ENCODE measurements at regions not wholly inside any gene's neighbourhood (a gene's known extent, or its start where the extent isn't known, plus 50 kb on each side); places are given as distances from the start of the nearest gene placed in this dataset.

DNA sequence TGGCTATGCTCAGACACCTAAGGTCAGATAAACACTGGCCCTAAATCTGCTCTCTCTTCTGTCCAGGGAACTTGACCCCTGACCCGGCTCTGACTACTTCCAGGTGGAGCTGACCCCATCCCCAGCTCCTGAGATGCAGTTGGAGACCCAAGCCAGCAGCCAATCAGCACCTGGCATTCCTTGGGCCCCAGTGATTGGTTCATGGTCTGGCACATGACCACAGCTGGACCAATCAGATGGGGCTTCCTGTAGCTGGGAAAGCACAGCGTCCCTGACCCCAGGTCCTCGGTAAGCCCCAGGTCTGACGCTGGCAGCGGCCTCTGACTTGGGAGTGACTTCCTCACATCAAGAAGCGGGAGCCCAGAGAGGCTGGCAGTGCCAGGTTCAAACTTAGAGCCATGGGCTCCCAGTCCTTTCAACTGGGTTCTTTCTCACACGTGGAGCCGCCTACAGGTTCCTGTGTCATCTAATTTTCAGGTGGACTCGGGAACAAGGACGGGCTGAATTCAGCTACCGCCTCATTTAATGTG is 915.4 kb upstream of the TMEM132C start:
- DNase-seq (ENCODE audit: low read depth, low spot score) = no peak
- Histone ChIP-seq H3K79me2 (ENCODE audit: control insufficient read depth, insufficient read depth, low read length) (no peaks in the 10 kb centered on the region), H3K4me1 (ENCODE audit: control insufficient read depth, extremely low read depth, insufficient read depth, low read length) (no peaks in the 10 kb centered on the region), H3K4me2 (ENCODE audit: insufficient read depth, low read length) (no peak overlapping the region), H3K27ac (ENCODE audit: insufficient read depth, low read depth, low read length) (no peak overlapping the region), H4K20me1 (replicated peaks; ENCODE audit: control insufficient read depth, extremely low read depth, insufficient read depth, low read length) (no peaks in the 10 kb centered on the region), H3K9me3 (replicated peaks; ENCODE audit: control insufficient read depth, insufficient read depth, low read length) (no peaks in the 10 kb centered on the region), H3K27me3 (ENCODE audit: control insufficient read depth in 2 of 2, insufficient read depth in 2 of 2, low read length in 2 of 2) (no peaks in the 10 kb centered on the region), H2AFZ (ENCODE audit: low read depth, low read length) (no peak overlapping the region), H3K4me3 (replicated peaks in 1 of 3; ENCODE audit: insufficient read depth in 1 of 3, low read depth in 1 of 3, low read length in 3 of 3) (no peak overlapping the region), H3K9me1 (replicated peaks; ENCODE audit: control insufficient read depth, extremely low read depth, insufficient read depth, low read length) (no peaks in the 10 kb centered on the region), H3K9ac (replicated peaks; ENCODE audit: extremely low read depth, insufficient read depth, low read length) (no peak overlapping the region), H3K36me3 (ENCODE audit: control insufficient read depth in 2 of 2, extremely low read depth in 1 of 2, insufficient read depth in 2 of 2, low read length in 2 of 2) (no peaks in the 10 kb centered on the region)
- FAIRE-seq = no peak
- ChIA-PET POLR2A (no interaction called here), CTCF (no interaction called here)
- intact Hi-C loops (cut with micrococcal nuclease) (no loop called here), dilution Hi-C loops (cut with MboI; ENCODE audit: extremely low pct_ligation_motif_present, low sequenced_read_pairs) (no loop called here)
- TF ChIP-seq JUN (IDR thresholded peaks at IDR 0.05; ENCODE audit: borderline replicate concordance, insufficient read depth, insufficient read length, low read depth) = no peak
- TF ChIP-seq, protein P1, sequence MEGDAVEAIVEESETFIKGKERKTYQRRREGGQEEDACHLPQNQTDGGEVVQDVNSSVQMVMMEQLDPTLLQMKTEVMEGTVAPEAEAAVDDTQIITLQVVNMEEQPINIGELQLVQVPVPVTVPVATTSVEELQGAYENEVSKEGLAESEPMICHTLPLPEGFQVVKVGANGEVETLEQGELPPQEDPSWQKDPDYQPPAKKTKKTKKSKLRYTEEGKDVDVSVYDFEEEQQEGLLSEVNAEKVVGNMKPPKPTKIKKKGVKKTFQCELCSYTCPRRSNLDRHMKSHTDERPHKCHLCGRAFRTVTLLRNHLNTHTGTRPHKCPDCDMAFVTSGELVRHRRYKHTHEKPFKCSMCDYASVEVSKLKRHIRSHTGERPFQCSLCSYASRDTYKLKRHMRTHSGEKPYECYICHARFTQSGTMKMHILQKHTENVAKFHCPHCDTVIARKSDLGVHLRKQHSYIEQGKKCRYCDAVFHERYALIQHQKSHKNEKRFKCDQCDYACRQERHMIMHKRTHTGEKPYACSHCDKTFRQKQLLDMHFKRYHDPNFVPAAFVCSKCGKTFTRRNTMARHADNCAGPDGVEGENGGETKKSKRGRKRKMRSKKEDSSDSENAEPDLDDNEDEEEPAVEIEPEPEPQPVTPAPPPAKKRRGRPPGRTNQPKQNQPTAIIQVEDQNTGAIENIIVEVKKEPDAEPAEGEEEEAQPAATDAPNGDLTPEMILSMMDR (IDR thresholded peaks at IDR 0.05; ENCODE audit: extremely low read depth in 1 of 2, insufficient read depth in 1 of 2, low read depth in 1 of 2, low read length in 2 of 2) = no peak
- TF ChIP-seq POLR2AphosphoS5 (IDR thresholded peaks at IDR 0.05; ENCODE audit: insufficient read depth, low read depth, low read length) = no peak
- TF ChIP-seq GATA2 (IDR thresholded peaks at IDR 0.05; ENCODE audit: insufficient read depth, insufficient read length, low read depth, low read length) = no peak
- no peak for TF ChIP-seq FOS (IDR thresholded peaks at IDR 0.05; ENCODE audit: borderline replicate concordance, insufficient read depth, low read length)
- no peak for TF ChIP-seq EZH2 (IDR thresholded peaks at IDR 0.05; ENCODE audit: borderline replicate concordance, low read depth, low read length, severe bottlenecking)
- BruUV-seq (replicated peaks) = no TSS peak

Data from endothelial cell of umbilical vein (primary cell).